ENCODE measurements at regions not wholly inside any gene's neighbourhood (a gene's known extent, or its start where the extent isn't known, plus 50 kb on each side); places are given as distances from the start of the nearest gene placed in this dataset.

GRCh38 chr13:59527500-59527899 is 636.2 kb downstream of the DIAPH3 start:
- DNase-seq: no peak

- no peak for DNase-seq
Observed at GRCh38 chr13:59531571-59532091, 632.1 kb downstream of the DIAPH3 start.

GRCh38 chr13:59532405-59532804 is 631.3 kb downstream of the DIAPH3 start:
- no peak for DNase-seq

- no peak for DNase-seq
Observed at GRCh38 chr13:59533561-59534555, 629.9 kb downstream of the DIAPH3 start.

- no peak for DNase-seq
Observed at GRCh38 chr13:59534806-59535205, 628.9 kb downstream of the DIAPH3 start.

GRCh38 chr13:59537500-59537899 is 626.2 kb downstream of the DIAPH3 start:
- DNase-seq: no peak

- no peak for DNase-seq
Observed at GRCh38 chr13:59538512-59538911, 625.2 kb downstream of the DIAPH3 start.

- no peak for DNase-seq
Observed at GRCh38 chr13:59542303-59542702, 621.4 kb downstream of the DIAPH3 start.

GRCh38 chr13:59543418-59543817 is 620.3 kb downstream of the DIAPH3 start:
- no peak for DNase-seq

GRCh38 chr13:59545007-59545406 is 618.7 kb downstream of the DIAPH3 start:
- DNase-seq: no peak

- DNase-seq: no peak
Observed at GRCh38 chr13:59546178-59546577, 617.5 kb downstream of the DIAPH3 start.

- no peak for DNase-seq
Observed at GRCh38 chr13:59547950-59548349, 615.8 kb downstream of the DIAPH3 start.

- no peak for DNase-seq
Observed at GRCh38 chr13:59562924-59563323, 600.8 kb downstream of the DIAPH3 start.

- no peak for DNase-seq
Observed at GRCh38 chr13:59566561-59566960, 597.2 kb downstream of the DIAPH3 start.

GRCh38 chr13:59568306-59568705 is 595.4 kb downstream of the DIAPH3 start:
- DNase-seq: no peak

GRCh38 chr13:59570204-59570603 is 593.5 kb downstream of the DIAPH3 start:
- DNase-seq: no peak

- DNase-seq: no peak
Observed at GRCh38 chr13:59584101-59584500, 579.6 kb downstream of the DIAPH3 start.

- DNase-seq: no peak
Observed at GRCh38 chr13:59584761-59585670, 578.7 kb downstream of the DIAPH3 start.

GRCh38 chr13:59587030-59587429 is 576.7 kb downstream of the DIAPH3 start:
- no peak for DNase-seq

GRCh38 chr13:59587971-59588716 is 575.6 kb downstream of the DIAPH3 start:
- DNase-seq: no peak

GRCh38 chr13:59588717-59589067 is 575.0 kb downstream of the DIAPH3 start:
- no peak for DNase-seq

GRCh38 chr13:59601993-59602392 is 561.7 kb downstream of the DIAPH3 start:
- no peak for DNase-seq

GRCh38 chr13:59603646-59604045 is 560.1 kb downstream of the DIAPH3 start:
- DNase-seq: no peak
